ENCODE measurements at regions not wholly inside any gene's neighbourhood (a gene's known extent, or its start where the extent isn't known, plus 50 kb on each side); places are given as distances from the start of the nearest gene placed in this dataset.

DNA sequence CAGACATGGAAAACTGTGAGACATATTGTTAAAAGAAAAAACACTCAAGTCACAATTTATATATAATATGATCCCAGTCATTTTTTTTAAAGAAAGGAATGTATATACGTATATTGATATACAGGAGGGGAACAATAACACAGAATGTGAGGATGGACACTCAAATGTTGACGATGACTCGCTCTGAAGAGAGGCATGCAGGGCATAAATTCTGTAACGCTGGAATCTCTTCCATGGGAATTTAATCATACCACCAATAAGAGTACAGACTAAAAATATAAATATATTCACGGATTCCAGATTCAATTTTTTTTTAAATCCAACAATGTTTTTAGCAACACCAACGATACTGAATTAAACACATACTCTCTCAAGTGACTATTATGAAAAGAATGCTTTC is 106.9 kb upstream of the CCDC28A start:
- Histone ChIP-seq H2BK12ac (ENCODE audit: low read depth, low read length) (no peak overlapping the region), H3K79me1 (ENCODE audit: low read depth, low read length) (peaks cover 5% of the 10 kb centered on the region; the same call in 1 of the 2 replicates), H2BK5ac (ENCODE audit: low read depth, low read length) (no peak overlapping the region), H2BK15ac (ENCODE audit: low read length) (no peak overlapping the region), H2BK20ac (ENCODE audit: low read length) (no peak overlapping the region), H3K4me2 (ENCODE audit: insufficient read depth in 1 of 2, low read depth in 2 of 2, low read length in 2 of 2) (no peak overlapping the region), H4K5ac (ENCODE audit: insufficient read length, low read depth, low read length) (no peak overlapping the region), H4K91ac (replicated peaks; ENCODE audit: insufficient read length, low read length) (no peak overlapping the region), H3K79me2 (ENCODE audit: control insufficient read depth in 1 of 2, insufficient read depth in 2 of 2, low read length in 2 of 2) (peaks cover 0 to 47% of the 10 kb centered on the region in 2 experiments; a peak in 2 of 4 replicates), H3K27ac (ENCODE audit: low read depth, low read length) (no peak overlapping the region), H2AK5ac (ENCODE audit: low read depth, low read length) (no peak overlapping the region), H4K20me1 (replicated peaks in 1 of 2; ENCODE audit: control insufficient read depth in 1 of 2, insufficient read depth in 2 of 2, low read length in 2 of 2) (peaks cover 0 to 2% of the 10 kb centered on the region in 2 experiments), H3K56ac (replicated peaks; ENCODE audit: insufficient read length, low read depth, low read length) (no peak overlapping the region), H3K14ac (ENCODE audit: insufficient read length) (no peak overlapping the region), H3K23ac (ENCODE audit: insufficient read length) (no peak overlapping the region), H4K8ac (ENCODE audit: extremely low read depth, insufficient read depth, low read length) (no peak overlapping the region), H3K23me2 (ENCODE audit: low read depth, low read length) (no peaks in the 10 kb centered on the region), H2BK120ac (replicated peaks; ENCODE audit: low read depth, low read length) (no peak overlapping the region), H3K4ac (replicated peaks; ENCODE audit: insufficient read length, low read depth, low read length) (no peak overlapping the region), H3K4me1 (replicated peaks in 1 of 4; ENCODE audit: control insufficient read depth in 3 of 4, insufficient read depth in 4 of 4, low read length in 3 of 4) (no peaks in the 10 kb centered on the region), H3K9me3 (ENCODE audit: insufficient read depth in 2 of 2, low read depth in 1 of 2, low read length in 1 of 2) (no peaks in the 10 kb centered on the region), H3K36me3 (ENCODE audit: control insufficient read depth in 2 of 4, insufficient read depth in 4 of 4, low read length in 3 of 4) (no peaks in the 10 kb centered on the region), H3K27me3 (replicated peaks in 1 of 4; ENCODE audit: control insufficient read depth in 3 of 4, extremely low read depth in 1 of 4, insufficient read depth in 3 of 4, low read length in 3 of 4) (no peaks in the 10 kb centered on the region), H3K18ac (ENCODE audit: extremely low read depth, low read length) (no peak overlapping the region), H2AFZ (ENCODE audit: low read length) (no peak overlapping the region), H3K4me3 (ENCODE audit: extremely low read depth in 1 of 4, insufficient read depth in 2 of 4, low read depth in 3 of 4, low read length in 4 of 4) (no peak overlapping the region), H3K9ac (replicated peaks in 1 of 4; ENCODE audit: extremely low read depth in 1 of 4, low read depth in 3 of 4, low read length in 3 of 4) (no peak overlapping the region)
- ChIA-PET POLR2A (ENCODE audit: partially characterized antibody) (no interaction called here), CTCF (ENCODE audit: partially characterized antibody) (no interaction called here)
- TF ChIP-seq CREB1 (IDR thresholded peaks at IDR 0.05) (no peak), RNF2 (IDR thresholded peaks at IDR 0.05; ENCODE audit: borderline replicate concordance, low read depth, low read length, missing control alignments, poor library complexity, severe bottlenecking) (no peak), KDM4A (IDR thresholded peaks at IDR 0.05; ENCODE audit: low read depth, low read length, severe bottlenecking) (no peak), SP4 (IDR thresholded peaks at IDR 0.05; ENCODE audit: low read length) (no peak), JUN (IDR thresholded peaks at IDR 0.05; ENCODE audit: low read depth, low read length) (no peak), SIX5 (IDR thresholded peaks at IDR 0.05; ENCODE audit: low read depth, low read length) (no peak), FOSL1 (IDR thresholded peaks at IDR 0.05; ENCODE audit: insufficient read depth, low read depth, low read length) (no peak), POU5F1 (IDR thresholded peaks at IDR 0.05; ENCODE audit: low read depth, low read length) (no peak)
- TF ChIP-seq, protein P1, sequence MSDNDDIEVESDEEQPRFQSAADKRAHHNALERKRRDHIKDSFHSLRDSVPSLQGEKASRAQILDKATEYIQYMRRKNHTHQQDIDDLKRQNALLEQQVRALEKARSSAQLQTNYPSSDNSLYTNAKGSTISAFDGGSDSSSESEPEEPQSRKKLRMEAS (IDR thresholded peaks at IDR 0.05) = no peak
- FAIRE-seq (no peak), DNase-seq (ENCODE audit: low read depth in 1 of 2, low spot score in 2 of 2) (no peak)
- 91% methylated on average over 6 of the region's 6 CpGs; no CpG with 5 or more reads in 1 of the 2 experiments for WGBS, 2 experiments (ENCODE audit: extremely low coverage in 1 of 2, insufficient coverage in 1 of 2, insufficient read length in 1 of 2, insufficient replicate concordance in 2 of 2, low coverage in 1 of 2, low lambda C conversion rate in 2 of 2, missing lambda C conversion rate in 1 of 2)
